HG03432 (cell line): ENCODE measurements at regions not wholly inside any gene's neighbourhood (a gene's known extent, or its start where the extent isn't known, plus 50 kb on each side); places are given as distances from the start of the nearest gene placed in this dataset.
"Not testable (repeated sequence)": the region's sequence is repeated elsewhere in the genome, so short reads cannot be mapped to it uniquely, and the experiment has no call there.

Experiments used
- ATAC-seq: cut with Tn5 transposase; IDR thresholded peaks from one replicate; pipeline ENCODE4 v1.9.1; 2021; ENCODE audit warnings: mild to moderate bottlenecking, moderate library complexity; ENCODE audit not compliant: unreplicated experiment

GRCh38 chr10:131577178-131577555, 265.6 kb upstream of the TCERG1L start:
- ATAC-seq: no peak

GRCh38 chr10:131577786-131578471, 266.4 kb upstream of the TCERG1L start:
- no peak for ATAC-seq

GRCh38 chr10:131578472-131578970, 267.0 kb upstream of the TCERG1L start:
- no peak for ATAC-seq

GRCh38 chr10:131579251-131580071, 267.9 kb upstream of the TCERG1L start:
- ATAC-seq: no peak

GRCh38 chr10:131580076-131580652, 268.6 kb upstream of the TCERG1L start:
- no peak for ATAC-seq

GRCh38 chr10:131580674-131581073, 269.2 kb upstream of the TCERG1L start:
- no peak for ATAC-seq

- not testable (repeated sequence) for ATAC-seq
Observed at GRCh38 chr10:131581547-131581946, 270.0 kb upstream of the TCERG1L start.

GRCh38 chr10:131584287-131584686, 272.8 kb upstream of the TCERG1L start:
- no peak for ATAC-seq

GRCh38 chr10:131585761-131586160, 274.2 kb upstream of the TCERG1L start:
- no peak for ATAC-seq

GRCh38 chr10:131586958-131587357, 275.4 kb upstream of the TCERG1L start:
- ATAC-seq: no peak

GRCh38 chr10:131587976-131588680, 276.6 kb upstream of the TCERG1L start:
- no peak for ATAC-seq

- ATAC-seq: no peak
Observed at GRCh38 chr10:131588704-131589220, 277.2 kb upstream of the TCERG1L start.

GRCh38 chr10:131590567-131590966, 279.0 kb upstream of the TCERG1L start:
- ATAC-seq: no peak

- ATAC-seq: no peak
Observed at GRCh38 chr10:131591936-131592335, 280.4 kb upstream of the TCERG1L start.

- ATAC-seq: no peak
Observed at GRCh38 chr10:131609176-131609575, 291.6 kb upstream of the PPP2R2D start.

GRCh38 chr10:131615150-131615549, 285.7 kb upstream of the PPP2R2D start:
- ATAC-seq: no peak

- ATAC-seq: no peak
Observed at GRCh38 chr10:131616040-131616439, 284.8 kb upstream of the PPP2R2D start.

- ATAC-seq: no peak
Observed at GRCh38 chr10:131617113-131617858, 283.5 kb upstream of the PPP2R2D start.

- ATAC-seq: no peak
Observed at GRCh38 chr10:131618587-131619267, 282.1 kb upstream of the PPP2R2D start.

- no peak for ATAC-seq
Observed at GRCh38 chr10:131620314-131620713, 280.5 kb upstream of the PPP2R2D start.
